Iris pigment epithelial cell (primary cell): ENCODE measurements at regions not wholly inside any gene's neighbourhood (a gene's known extent, or its start where the extent isn't known, plus 50 kb on each side); places are given as distances from the start of the nearest gene placed in this dataset.

Experiments used
- DNase-seq: peaks from one replicate; pipeline ENCODE4 v3.0.0-alpha.2; 2011; ENCODE audit warnings: low read depth

DNA sequence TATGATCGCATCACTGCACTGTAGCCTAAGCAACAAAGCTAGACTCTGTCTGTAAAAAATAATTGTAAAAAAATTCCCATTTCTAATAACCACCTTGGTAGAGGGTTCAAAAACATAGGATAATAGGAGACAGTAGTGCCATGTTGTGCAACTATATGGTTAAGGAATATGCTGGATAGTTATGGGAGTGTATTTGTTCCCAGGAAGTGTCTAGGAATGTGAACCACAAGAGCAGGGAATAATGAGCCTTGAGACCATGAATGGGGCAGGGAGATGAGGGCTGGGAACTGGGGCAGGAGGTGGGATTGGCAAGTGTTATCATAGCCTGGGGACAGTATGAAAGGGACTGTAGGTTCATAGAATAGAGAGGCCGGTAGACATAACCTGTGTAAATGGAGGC is 50.4 kb downstream of the RUSC2 start:
- no peak for DNase-seq

DNA sequence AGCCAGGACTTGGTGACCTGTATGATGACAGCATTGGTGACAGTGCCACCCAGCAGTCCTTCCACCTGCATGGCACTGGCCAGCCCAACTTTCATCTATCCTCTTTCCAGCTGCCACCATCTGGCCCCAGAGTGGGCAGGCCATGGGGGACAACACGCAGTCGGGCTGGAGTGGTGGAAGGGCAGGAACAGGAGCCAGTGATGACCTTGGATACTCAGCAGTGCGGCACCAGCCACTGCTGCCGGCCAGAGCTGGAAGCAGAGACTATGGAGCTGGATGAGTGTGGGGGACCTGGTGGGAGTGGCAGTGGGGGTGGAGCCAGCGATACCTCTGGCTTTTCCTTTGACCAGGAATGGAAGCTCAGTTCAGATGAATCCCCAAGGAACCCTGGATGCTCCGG is 56.9 kb downstream of the RUSC2 start:
- no peak for DNase-seq

DNA sequence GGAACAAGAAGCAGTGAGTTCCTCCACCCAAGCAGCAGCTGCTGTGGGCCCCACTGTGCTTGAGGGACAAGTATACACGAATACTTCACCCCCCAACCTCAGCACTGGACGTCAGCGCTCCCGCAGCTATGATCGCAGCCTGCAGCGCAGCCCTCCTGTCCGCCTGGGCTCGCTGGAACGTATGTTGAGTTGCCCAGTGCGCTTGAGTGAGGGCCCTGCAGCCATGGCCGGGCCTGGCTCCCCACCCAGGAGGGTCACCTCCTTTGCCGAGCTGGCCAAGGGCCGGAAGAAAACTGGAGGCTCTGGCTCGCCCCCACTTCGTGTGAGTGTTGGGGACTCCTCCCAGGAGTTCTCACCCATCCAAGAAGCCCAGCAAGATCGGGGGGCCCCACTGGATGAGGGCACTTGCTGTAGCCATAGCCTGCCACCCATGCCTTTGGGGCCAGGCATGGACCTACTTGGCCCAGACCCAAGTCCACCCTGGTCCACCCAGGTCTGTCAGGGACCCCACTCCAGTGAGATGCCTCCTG is 57.1 kb upstream of the TESK1 start:
- DNase-seq, result no peak

DNA sequence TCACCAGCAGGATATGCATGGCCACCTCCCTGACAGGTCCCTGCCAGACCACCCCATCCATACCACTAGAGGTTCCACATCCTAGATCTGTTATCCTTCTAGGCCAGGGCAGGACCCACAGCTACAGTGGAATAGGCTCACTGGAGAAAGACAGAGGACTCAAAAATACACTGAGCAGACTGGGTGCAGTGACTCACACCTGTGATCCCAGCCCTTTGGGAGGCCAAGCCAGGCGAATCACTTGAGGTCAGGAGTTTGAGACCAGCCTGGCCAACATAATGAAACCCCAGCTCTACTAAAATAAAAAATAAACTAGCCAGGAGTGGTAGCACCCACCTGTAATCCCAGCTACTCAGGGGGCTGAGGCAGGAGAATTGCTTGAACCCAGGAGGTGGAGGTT is 56.5 kb upstream of the TESK1 start:
- DNase-seq, result no peak

DNA sequence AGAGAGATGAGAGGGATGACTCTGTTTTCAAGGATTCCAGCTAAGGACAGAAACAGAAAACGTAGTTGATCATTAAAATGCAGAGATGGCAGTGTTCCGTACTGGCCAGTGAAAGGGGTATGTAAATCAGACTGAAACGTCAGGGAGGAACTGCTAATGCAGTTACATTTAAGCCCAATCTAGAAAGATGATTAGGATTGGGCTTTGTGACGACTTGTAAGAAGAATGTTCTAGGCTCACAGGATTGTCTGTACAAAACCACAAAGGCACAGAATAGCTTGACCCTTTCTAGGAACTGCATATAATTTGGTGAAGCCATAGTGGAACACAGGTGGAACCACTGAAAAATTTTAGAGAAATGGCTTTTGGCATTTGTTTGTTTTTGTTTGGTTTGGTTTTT is 55.6 kb upstream of the TESK1 start:
- DNase-seq, result peak; percentile 59

DNA sequence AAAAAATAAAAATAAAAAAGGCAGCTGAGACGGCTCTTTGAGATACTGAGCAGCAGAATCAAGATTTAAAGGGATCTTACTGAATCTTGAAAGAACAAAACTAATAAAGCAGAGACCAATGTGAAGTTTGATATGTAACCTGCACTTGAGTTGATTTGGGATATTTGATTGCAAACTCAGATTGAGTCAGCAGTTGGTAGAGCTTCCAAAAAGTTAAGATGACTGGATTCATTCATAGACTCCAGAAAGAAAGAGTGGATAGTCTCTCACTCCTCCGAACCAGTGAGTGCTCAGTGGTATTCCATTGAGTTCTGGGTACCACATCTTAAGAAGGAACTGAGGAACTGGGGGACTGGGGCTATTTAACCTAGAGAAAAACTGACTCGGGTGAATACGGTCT is 52.7 kb upstream of the TESK1 start:
- DNase-seq, result no peak

DNA sequence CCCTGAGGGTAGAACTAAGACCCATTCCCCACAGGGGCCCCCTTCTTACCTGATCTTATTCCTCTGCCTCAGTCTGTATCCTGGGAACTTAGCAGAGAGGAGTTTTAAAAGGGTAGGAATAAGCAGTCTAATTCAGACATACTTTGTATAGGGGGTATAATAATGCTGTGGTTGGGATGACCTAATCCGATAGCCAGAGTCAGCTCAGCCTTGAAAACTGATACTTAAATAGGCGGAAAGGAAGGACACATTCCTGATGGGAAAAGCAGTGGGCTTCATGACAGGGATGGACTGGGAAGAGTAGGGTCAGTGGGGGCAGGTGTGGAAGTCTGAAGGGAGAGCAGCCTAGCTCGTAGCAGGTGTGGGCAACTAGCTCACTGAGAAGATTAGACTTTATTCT is 52.2 kb upstream of the TESK1 start:
- DNase-seq, result peak; percentile 41

DNA sequence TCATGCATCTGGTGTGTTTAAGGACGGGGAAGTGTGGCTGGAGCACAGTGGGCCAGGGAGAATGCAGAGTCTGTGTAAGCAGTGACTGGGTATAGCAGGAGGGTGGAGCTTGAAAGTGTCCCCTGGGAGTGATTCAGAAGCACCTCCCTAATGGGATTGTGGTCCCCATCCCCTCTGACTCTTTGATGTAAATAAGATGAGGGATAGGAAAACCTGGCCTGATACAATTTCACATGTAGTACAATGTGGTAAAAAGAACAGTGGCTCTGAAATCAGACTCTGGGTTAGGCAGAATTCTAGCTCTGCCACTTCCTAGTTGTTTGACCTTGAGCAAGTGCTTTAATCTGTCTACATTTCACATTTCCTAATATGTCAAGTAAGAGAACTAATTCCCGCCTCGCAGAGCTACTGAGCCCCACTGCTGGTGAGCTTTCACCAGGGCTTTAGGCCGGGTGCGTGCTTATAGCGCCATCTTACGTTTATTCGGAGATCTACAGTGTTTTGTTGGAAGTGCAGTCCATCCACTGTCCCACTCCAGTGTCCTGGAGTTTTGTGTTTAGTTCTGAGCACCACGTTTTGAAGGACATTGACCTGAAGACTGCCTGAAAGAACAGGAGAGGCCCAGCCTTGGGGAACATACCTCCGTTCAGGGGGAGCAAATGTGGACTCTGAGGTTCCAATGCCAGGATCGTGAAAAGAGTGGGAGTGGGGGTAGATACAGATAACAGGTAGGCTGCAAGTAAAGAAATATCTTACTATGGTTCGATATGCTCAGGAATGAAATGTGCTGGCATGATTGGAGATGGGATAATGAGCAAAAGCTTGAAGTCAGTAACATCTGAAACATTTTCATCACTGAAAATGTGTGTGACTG is 51.2 kb upstream of the TESK1 start:
- peak; percentile 77 for DNase-seq

DNA sequence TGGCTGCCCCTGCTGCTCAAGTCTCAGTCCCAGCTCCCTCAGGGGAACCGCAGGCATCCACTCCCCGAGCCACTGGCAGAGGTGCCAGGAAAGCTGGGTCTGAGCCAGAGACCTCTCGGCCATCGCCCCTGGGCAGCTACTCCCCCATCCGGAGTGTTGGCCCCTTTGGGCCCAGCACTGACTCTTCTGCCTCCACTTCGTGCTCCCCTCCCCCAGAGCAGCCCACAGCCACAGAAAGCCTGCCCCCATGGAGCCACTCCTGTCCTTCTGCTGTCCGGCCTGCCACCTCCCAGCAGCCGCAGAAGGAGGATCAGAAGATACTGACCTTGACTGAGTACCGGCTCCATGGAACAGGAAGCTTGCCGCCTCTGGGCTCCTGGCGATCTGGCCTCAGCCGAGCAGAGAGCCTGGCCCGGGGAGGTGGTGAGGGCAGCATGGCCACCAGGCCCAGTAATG is 49.8 kb upstream of the TESK1 start:
- no peak for DNase-seq
